ENCODE measurements at regions not wholly inside any gene's neighbourhood (a gene's known extent, or its start where the extent isn't known, plus 50 kb on each side); places are given as distances from the start of the nearest gene placed in this dataset.
"Not testable (repeated sequence)": the region's sequence is repeated elsewhere in the genome, so short reads cannot be mapped to it uniquely, and the experiment has no call there.

DNA sequence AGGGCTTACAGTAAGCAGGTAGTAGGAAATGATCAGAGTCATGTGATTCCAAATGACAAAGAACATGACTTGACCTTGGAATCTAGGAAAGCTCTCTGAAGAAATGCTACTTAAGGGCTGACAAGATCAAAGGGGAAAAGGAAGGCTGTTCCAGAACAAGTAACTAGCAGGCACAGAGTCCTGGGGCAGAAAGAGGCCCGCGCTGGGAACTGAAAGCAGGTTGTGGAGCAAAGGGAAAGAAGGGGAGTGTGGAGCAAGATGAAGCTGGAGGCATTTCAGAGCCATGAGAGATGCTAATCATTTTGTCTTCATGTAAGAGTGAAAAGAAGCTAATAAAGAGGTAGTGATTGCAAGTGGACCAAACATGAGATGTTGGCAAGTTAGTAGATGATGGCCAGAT, 397.5 kb downstream of the DTWD2 start:
- POLR2A ChIA-PET = no interaction called here
- DNase-seq (ENCODE audit: extremely low spot score) = no peak
- no peak for TF ChIP-seq NFRKB (IDR thresholded peaks at IDR 0.05)
- no peak for TF ChIP-seq BHLHE40 (IDR thresholded peaks at IDR 0.05; ENCODE audit: borderline replicate concordance)
- TF ChIP-seq ZNF384 (IDR thresholded peaks at IDR 0.05) = no peak
- no peak for TF ChIP-seq TARDBP (IDR thresholded peaks at IDR 0.05)
- TF ChIP-seq L3MBTL2 (conservative IDR thresholded peaks at IDR 0.05) = no peak
- no peak for TF ChIP-seq LEF1 (IDR thresholded peaks at IDR 0.05; ENCODE audit: borderline replicate concordance)
- TF ChIP-seq FOXK2 (IDR thresholded peaks at IDR 0.05) = no peak
- no peak for TF ChIP-seq SUZ12 (IDR thresholded peaks at IDR 0.05)
- no peak for TF ChIP-seq HDGF (IDR thresholded peaks at IDR 0.05; ENCODE audit: borderline replicate concordance)
- TF ChIP-seq CTBP1 (IDR thresholded peaks at IDR 0.05; ENCODE audit: borderline replicate concordance) = no peak
- no peak for TF ChIP-seq SP1 (IDR thresholded peaks at IDR 0.05)
- no peak for TF ChIP-seq FOXM1 (IDR thresholded peaks at IDR 0.05; ENCODE audit: borderline replicate concordance)
- TF ChIP-seq, protein P1, sequence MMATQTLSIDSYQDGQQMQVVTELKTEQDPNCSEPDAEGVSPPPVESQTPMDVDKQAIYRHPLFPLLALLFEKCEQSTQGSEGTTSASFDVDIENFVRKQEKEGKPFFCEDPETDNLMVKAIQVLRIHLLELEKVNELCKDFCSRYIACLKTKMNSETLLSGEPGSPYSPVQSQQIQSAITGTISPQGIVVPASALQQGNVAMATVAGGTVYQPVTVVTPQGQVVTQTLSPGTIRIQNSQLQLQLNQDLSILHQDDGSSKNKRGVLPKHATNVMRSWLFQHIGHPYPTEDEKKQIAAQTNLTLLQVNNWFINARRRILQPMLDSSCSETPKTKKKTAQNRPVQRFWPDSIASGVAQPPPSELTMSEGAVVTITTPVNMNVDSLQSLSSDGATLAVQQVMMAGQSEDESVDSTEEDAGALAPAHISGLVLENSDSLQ (IDR thresholded peaks at IDR 0.05) = no peak
- no peak for TF ChIP-seq ELF4 (IDR thresholded peaks at IDR 0.05)
- CTCF ChIA-PET = no interaction called here

DNA sequence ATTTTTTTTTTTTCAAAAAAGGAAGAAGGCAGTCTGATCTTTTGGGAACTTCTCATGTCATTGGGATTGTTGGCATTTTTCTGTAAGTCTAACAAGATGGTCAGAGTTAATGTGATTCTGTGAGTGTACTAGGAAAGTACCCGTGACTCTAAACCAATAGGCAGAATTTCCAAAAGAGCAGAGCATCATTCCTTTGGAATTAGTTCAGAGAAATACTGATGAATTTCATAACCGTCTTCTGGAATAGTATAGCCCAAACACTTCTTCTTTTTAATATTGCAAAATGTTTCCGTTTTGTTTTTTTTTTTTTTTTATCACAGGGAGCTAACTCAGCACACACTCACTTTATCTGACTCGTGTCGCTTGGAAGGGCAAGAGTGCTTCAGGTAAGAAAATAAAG, 407.4 kb downstream of the DTWD2 start:
- DNase-seq (ENCODE audit: extremely low spot score) = no peak
- TF ChIP-seq FOXK2 (IDR thresholded peaks at IDR 0.05) = no peak
- no peak for TF ChIP-seq CTBP1 (IDR thresholded peaks at IDR 0.05; ENCODE audit: borderline replicate concordance)
- TF ChIP-seq, protein P1 (IDR thresholded peaks at IDR 0.05) = no peak
- TF ChIP-seq ZNF384 (IDR thresholded peaks at IDR 0.05) = no peak
- no peak for TF ChIP-seq LEF1 (IDR thresholded peaks at IDR 0.05; ENCODE audit: borderline replicate concordance)
- TF ChIP-seq SP1 (IDR thresholded peaks at IDR 0.05) = no peak
- TF ChIP-seq SUZ12 (IDR thresholded peaks at IDR 0.05) = no peak
- TF ChIP-seq L3MBTL2 (conservative IDR thresholded peaks at IDR 0.05) = no peak
- TF ChIP-seq FOXM1 (IDR thresholded peaks at IDR 0.05; ENCODE audit: borderline replicate concordance) = no peak
- no peak for TF ChIP-seq ELF4 (IDR thresholded peaks at IDR 0.05)
- no peak for TF ChIP-seq NFRKB (IDR thresholded peaks at IDR 0.05)
- no peak for TF ChIP-seq BHLHE40 (IDR thresholded peaks at IDR 0.05; ENCODE audit: borderline replicate concordance)
- no peak for TF ChIP-seq TARDBP (IDR thresholded peaks at IDR 0.05)
- TF ChIP-seq FOXA1 (IDR thresholded peaks at IDR 0.05) = no peak
- no peak for TF ChIP-seq HDGF (IDR thresholded peaks at IDR 0.05; ENCODE audit: borderline replicate concordance)
- TF ChIP-seq ARNT (IDR thresholded peaks at IDR 0.05) = no peak
- ChIA-PET CTCF (no interaction called here), POLR2A (no interaction called here)

DNA sequence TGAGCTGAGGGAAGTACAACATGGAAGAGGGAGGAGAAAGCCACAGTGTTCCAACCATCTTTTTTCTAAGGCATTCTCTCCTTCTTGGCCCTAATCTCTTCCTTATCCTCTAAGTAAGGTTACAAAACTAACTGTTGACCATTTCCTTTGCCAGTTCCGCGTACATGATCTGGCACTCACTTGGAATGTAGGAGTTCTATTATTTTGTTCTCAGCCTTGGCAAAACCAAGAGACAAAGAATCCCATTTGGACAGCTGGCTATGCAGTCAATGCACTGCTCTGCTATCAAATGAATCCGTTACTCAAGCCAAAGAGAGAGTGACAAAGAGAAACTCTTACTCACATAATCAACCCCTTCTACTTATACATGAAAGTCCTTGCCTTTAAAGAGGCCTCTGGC, 410.3 kb downstream of the DTWD2 start:
- POLR2A ChIA-PET = no interaction called here

DNA sequence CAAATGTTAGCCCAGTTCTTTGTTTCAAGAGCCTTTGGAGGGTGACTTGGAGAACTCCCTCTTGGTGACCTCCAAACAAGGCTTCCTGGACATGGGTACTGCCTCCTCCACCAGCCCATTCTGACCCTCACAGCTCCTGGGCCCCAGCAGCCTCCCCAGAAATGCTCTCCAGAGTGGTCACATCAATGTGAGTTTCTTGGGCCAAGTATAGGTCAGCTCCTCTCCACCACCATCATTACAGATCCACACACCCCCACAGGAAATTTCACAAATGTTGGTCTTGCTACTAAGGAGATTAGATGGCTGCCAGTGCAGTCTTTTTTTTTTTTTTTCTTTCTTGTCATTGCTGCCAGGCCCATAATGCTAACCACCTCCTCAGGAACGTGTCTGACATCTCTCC, 410.7 kb downstream of the DTWD2 start:
- no peak for DNase-seq (ENCODE audit: extremely low spot score)
- TF ChIP-seq FOXA1 (IDR thresholded peaks at IDR 0.05) (no peak), TARDBP (IDR thresholded peaks at IDR 0.05) (no peak), NFRKB (IDR thresholded peaks at IDR 0.05) (no peak), SUZ12 (IDR thresholded peaks at IDR 0.05) (no peak), ELF4 (IDR thresholded peaks at IDR 0.05) (no peak), BHLHE40 (IDR thresholded peaks at IDR 0.05; ENCODE audit: borderline replicate concordance) (no peak), FOXK2 (IDR thresholded peaks at IDR 0.05) (no peak), LEF1 (IDR thresholded peaks at IDR 0.05; ENCODE audit: borderline replicate concordance) (no peak), ZNF384 (IDR thresholded peaks at IDR 0.05) (no peak), SP1 (IDR thresholded peaks at IDR 0.05) (no peak), HDGF (IDR thresholded peaks at IDR 0.05; ENCODE audit: borderline replicate concordance) (no peak), CTBP1 (IDR thresholded peaks at IDR 0.05; ENCODE audit: borderline replicate concordance) (no peak), FOXM1 (IDR thresholded peaks at IDR 0.05; ENCODE audit: borderline replicate concordance) (no peak), ARNT (IDR thresholded peaks at IDR 0.05) (no peak), L3MBTL2 (conservative IDR thresholded peaks at IDR 0.05) (no peak)
- TF ChIP-seq, protein P1 (IDR thresholded peaks at IDR 0.05) = no peak
- ChIA-PET POLR2A (no interaction called here), CTCF (no interaction called here)

More for the DNA sequence above, 410.3 kb downstream of the DTWD2 start:
- CTCF ChIA-PET = no interaction called here
- no peak for DNase-seq (ENCODE audit: extremely low spot score)
- TF ChIP-seq LEF1 (IDR thresholded peaks at IDR 0.05; ENCODE audit: borderline replicate concordance) = no peak
- no peak for TF ChIP-seq L3MBTL2 (conservative IDR thresholded peaks at IDR 0.05)
- no peak for TF ChIP-seq CTBP1 (IDR thresholded peaks at IDR 0.05; ENCODE audit: borderline replicate concordance)
- TF ChIP-seq ARNT (IDR thresholded peaks at IDR 0.05) = no peak
- no peak for TF ChIP-seq FOXM1 (IDR thresholded peaks at IDR 0.05; ENCODE audit: borderline replicate concordance)
- TF ChIP-seq ZNF384 (IDR thresholded peaks at IDR 0.05) = no peak
- TF ChIP-seq, protein P1 (IDR thresholded peaks at IDR 0.05) = no peak
- no peak for TF ChIP-seq FOXA1 (IDR thresholded peaks at IDR 0.05)
- no peak for TF ChIP-seq FOXK2 (IDR thresholded peaks at IDR 0.05)
- TF ChIP-seq SP1 (IDR thresholded peaks at IDR 0.05) = no peak
- no peak for TF ChIP-seq SUZ12 (IDR thresholded peaks at IDR 0.05)
- no peak for TF ChIP-seq TARDBP (IDR thresholded peaks at IDR 0.05)
- no peak for TF ChIP-seq HDGF (IDR thresholded peaks at IDR 0.05; ENCODE audit: borderline replicate concordance)
- no peak for TF ChIP-seq BHLHE40 (IDR thresholded peaks at IDR 0.05; ENCODE audit: borderline replicate concordance)
- no peak for TF ChIP-seq NFRKB (IDR thresholded peaks at IDR 0.05)
- TF ChIP-seq ELF4 (IDR thresholded peaks at IDR 0.05) = no peak

DNA sequence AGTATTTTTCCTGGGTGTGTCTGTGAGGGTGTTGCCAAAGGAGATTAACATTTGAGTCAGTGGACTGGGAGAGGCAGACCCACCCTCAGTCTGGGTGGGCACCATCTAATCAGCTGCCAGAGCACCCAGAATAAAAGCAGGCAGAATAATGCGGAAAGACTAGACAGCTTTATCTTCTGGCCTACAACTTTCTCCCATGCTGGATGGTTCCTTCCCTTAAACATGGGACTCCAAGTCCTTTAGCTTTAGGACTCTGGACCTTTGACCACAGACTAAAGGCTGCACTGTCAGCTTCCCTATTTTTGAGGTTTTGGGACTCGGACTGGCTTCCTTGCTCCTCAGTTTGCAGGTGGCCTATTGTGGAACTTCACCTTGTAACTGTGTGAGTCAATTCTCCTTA, 418.1 kb downstream of the DTWD2 start:
- CTCF ChIA-PET = interaction anchor here (1.0 kb wide), 1 partner anchor 14 kb away, joined by 3 read pairs; no protein-coding TSS in a partner anchor
- POLR2A ChIA-PET = not testable (repeated sequence)

DNA sequence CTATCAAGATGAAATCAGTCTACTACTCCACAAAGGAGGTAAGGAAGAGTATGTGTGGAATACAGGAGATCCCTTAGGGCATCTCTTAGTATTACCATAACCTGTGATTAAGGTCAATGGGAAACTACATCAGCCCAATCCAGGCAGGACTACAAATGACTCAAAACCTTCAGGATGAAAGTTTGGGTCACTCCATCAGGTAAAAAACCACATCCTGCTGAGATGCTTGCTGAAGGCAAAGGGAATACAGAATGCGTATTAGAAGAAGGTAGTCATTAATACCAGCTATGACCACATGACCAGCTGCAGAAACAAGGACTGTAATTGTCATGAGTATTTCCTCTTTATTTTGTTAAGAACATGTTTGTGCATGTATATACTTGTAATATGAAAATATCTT, 418.8 kb downstream of the DTWD2 start:
- CTCF ChIA-PET = interaction anchor here (1.0 kb wide), 1 partner anchor 13 kb away, joined by 3 read pairs; no protein-coding TSS in a partner anchor
- POLR2A ChIA-PET; DNase-seq (ENCODE audit: extremely low spot score): not testable (repeated sequence)

More for the DNA sequence above, 418.1 kb downstream of the DTWD2 start:
- DNase-seq (ENCODE audit: extremely low spot score) = not testable (repeated sequence)

Data from HEK293T (cell line).